Left kidney (tissue), 1 donor: ENCODE measurements at regions not wholly inside any gene's neighbourhood (a gene's known extent, or its start where the extent isn't known, plus 50 kb on each side); places are given as distances from the start of the nearest gene placed in this dataset.

ENCODE experiments used
- DNase-seq: peaks from one replicate; pipeline ENCODE4 v3.0.0-alpha.2; 2013

DNA sequence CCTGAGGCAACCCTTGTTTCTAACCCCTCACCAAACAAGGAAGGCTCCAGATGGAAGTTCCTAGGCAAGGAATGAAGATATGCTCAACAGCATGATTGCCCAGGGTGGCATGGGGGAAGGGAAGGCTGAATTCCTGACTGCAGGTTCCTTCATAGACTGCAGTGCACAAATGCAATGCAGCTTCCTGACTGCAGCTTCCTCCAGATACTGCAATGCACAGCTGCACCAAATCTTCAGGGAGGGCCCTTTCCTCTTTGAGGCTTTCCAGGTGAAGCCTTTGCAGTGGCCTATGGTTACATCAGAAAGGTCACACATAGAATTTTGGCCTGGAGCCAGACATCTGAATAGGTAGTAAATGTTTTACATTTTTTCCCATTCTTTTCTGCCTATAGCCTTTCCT, 58.8 kb upstream of the DYNAP start:
- DNase-seq: no peak

DNA sequence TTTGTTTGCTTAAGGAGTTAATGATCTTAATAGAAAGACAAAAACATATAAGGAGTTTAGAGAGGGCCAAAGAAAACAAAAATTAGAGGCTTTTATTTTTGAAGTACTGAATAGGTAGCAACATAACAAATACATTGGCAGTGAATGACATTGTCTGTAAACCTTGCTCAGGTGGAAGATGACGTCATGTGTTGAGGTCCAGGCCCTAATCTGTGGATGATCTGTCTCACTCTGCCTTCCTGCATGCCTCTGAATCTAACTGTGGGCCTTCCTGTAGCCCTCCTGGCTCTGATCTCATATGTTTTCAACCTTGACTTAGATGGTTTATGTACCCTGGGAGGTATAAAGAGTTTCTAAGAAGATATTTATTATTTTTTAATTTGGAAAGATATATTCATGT, 58.1 kb upstream of the DYNAP start:
- no peak for DNase-seq
